ENCODE measurements at regions not wholly inside any gene's neighbourhood (a gene's known extent, or its start where the extent isn't known, plus 50 kb on each side); places are given as distances from the start of the nearest gene placed in this dataset.

DNA sequence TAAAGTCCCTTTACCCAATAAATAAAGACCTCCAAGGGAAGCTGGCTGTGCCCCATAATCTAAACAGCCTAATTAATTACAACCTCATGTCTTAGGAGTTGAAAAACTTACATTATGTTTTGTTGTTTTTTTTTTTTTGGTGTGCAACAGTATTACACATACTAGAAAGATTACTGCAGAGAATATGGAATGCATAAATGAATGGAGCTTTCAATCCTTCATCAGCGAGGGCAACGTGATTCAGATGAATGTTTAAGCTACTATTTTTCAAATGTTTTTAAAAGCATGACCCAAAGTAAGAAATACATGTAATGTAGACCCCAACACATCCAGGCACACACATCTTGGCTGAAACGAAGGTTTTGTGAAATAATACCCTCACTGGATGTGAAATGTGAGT, 167.1 kb upstream of the FN1 start:
- TF ChIP-seq SUZ12 (IDR thresholded peaks at IDR 0.05) = no peak
- TF ChIP-seq FOXA1 (IDR thresholded peaks at IDR 0.05) = no peak
- no peak for TF ChIP-seq BHLHE40 (IDR thresholded peaks at IDR 0.05; ENCODE audit: borderline replicate concordance)
- TF ChIP-seq HDGF (IDR thresholded peaks at IDR 0.05; ENCODE audit: borderline replicate concordance) = no peak
- TF ChIP-seq CTBP1 (IDR thresholded peaks at IDR 0.05; ENCODE audit: borderline replicate concordance) = no peak
- TF ChIP-seq FOXK2 (IDR thresholded peaks at IDR 0.05) = no peak
- no peak for TF ChIP-seq SP1 (IDR thresholded peaks at IDR 0.05)

Measured in HEK293T (cell line).